IMR-90 (cell line): ENCODE measurements at regions not wholly inside any gene's neighbourhood (a gene's known extent, or its start where the extent isn't known, plus 50 kb on each side); places are given as distances from the start of the nearest gene placed in this dataset.
A peak's percentile ranks its signal among the peaks of the same experiment; 100 is the strongest.

ENCODE experiments used
- ATAC-seq: fragments of 200-7000 bp; cut with Tn5 transposase; 2 replicates; pipeline ENCODE4 v1.9.1; 2020; ENCODE audit warnings: low read depth, mild to moderate bottlenecking, moderate library complexity
- BruUV-seq: library from RNA; stranded (reverse); fragments of 400-500 nt; replicated peaks from 2 replicates; lab custom pipeline; 2021; lab: Mats Ljungman, UMichigan
- CTCF ChIA-PET: fragments of 300-600 bp; formaldehyde crosslinking; extraction: SDS; loops from one replicate; lab custom pipeline; 2021; ENCODE audit warnings: antibody characterized with exemption; lab: Yijun Ruan, JAX
- POLR2A ChIA-PET: fragments of 300-600 bp; sonication (Branson Sonifier 250); formaldehyde crosslinking; loops from one replicate; lab custom pipeline; 2022; ENCODE audit warnings: antibody characterized with exemption; ENCODE audit not compliant: unreplicated experiment; lab: Charles Lee
- DNase-seq: peaks from one replicate; pipeline ENCODE4 v3.0.0; 2013
- H2AFZ ChIP-seq: replicated peaks from 2 replicates; pipeline ENCODE3; 2013; ENCODE audit warnings: low read length, mild to moderate bottlenecking; ENCODE audit not compliant: poor library complexity
- H2AK5ac ChIP-seq: 2 replicates; pipeline ENCODE4 v1.6.1; 2013; ENCODE audit warnings: low read depth, low read length, inconsistent platforms
- H2AK9ac ChIP-seq: replicated peaks from 2 replicates; pipeline ENCODE3; 2013; ENCODE audit warnings: mild to moderate bottlenecking, low read depth, low read length, moderate library complexity; ENCODE audit not compliant: poor library complexity
- H2BK120ac ChIP-seq: 2 replicates; pipeline ENCODE4 v1.6.1; 2013; ENCODE audit warnings: low read depth, low read length, inconsistent platforms
- H2BK15ac ChIP-seq: 3 replicates; pipeline ENCODE4 v1.6.1; 2013; ENCODE audit warnings: low read depth, low read length, inconsistent platforms
- H2BK20ac ChIP-seq: 2 replicates; pipeline ENCODE4 v1.6.1; 2013; ENCODE audit warnings: low read depth, mild to moderate bottlenecking, inconsistent platforms, low read length, moderate library complexity
- H2BK5ac ChIP-seq: 2 replicates; pipeline ENCODE4 v1.6.1; 2013; ENCODE audit warnings: mild to moderate bottlenecking, low read depth, low read length, inconsistent platforms; ENCODE audit not compliant: poor library complexity, severe bottlenecking
- H3K14ac ChIP-seq: replicated peaks from 2 replicates; pipeline ENCODE4 v1.6.1; 2013; ENCODE audit warnings: low read depth, low read length, inconsistent platforms
- H3K18ac ChIP-seq: 2 replicates; pipeline ENCODE4 v1.6.1; 2013; ENCODE audit warnings: low read depth, low read length, control low read depth
- H3K23ac ChIP-seq: 2 replicates; pipeline ENCODE4 v1.6.1; 2013; ENCODE audit warnings: low read depth, low read length, inconsistent platforms
- H3K27ac ChIP-seq: 2 replicates; pipeline ENCODE4 v1.5.1; 2013; ENCODE audit warnings: mild to moderate bottlenecking, control low read depth, low read length; ENCODE audit not compliant: insufficient read depth
- H3K27me3 ChIP-seq: 2 replicates; pipeline ENCODE4 v1.6.1; 2013; ENCODE audit warnings: low read length; ENCODE audit not compliant: control insufficient read depth, insufficient read depth
- H3K36me3 ChIP-seq: 2 replicates; pipeline ENCODE4 v1.6.1; 2013; ENCODE audit warnings: low read length, mixed read lengths; ENCODE audit not compliant: control insufficient read depth, insufficient read depth
- H3K4ac ChIP-seq: 2 replicates; pipeline ENCODE4 v1.6.1; 2013; ENCODE audit warnings: low read depth, low read length, inconsistent platforms
- H3K4me1 ChIP-seq: 2 replicates; pipeline ENCODE4 v1.6.1; 2013; ENCODE audit warnings: low read length, mixed read lengths; ENCODE audit not compliant: control insufficient read depth, insufficient read depth
- H3K4me2 ChIP-seq: 2 replicates; pipeline ENCODE4 v1.6.1; 2013; ENCODE audit warnings: low read depth, mild to moderate bottlenecking, control low read depth, low read length, moderate library complexity
- H3K4me3 ChIP-seq: 2 replicates; pipeline ENCODE4 v1.5.1; 2013; ENCODE audit warnings: low read depth, mild to moderate bottlenecking, control low read depth, low read length, moderate library complexity; ENCODE audit not compliant: insufficient read depth
- H3K56ac ChIP-seq: 2 replicates; pipeline ENCODE4 v1.6.1; 2013; ENCODE audit warnings: low read length, inconsistent platforms; ENCODE audit not compliant: insufficient read depth; ENCODE audit errors: extremely low read depth
- H3K79me1 ChIP-seq, 2 experiments: 2 replicates each; pipeline ENCODE4 v1.6.1; 2013; ENCODE audit warnings: low read length in 2 of 2, inconsistent platforms in 1 of 2, low read depth in 1 of 2
- H3K9ac ChIP-seq: 2 replicates; pipeline ENCODE4 v1.6.1; 2013; ENCODE audit warnings: low read depth, low read length, control low read depth
- H3K9me1 ChIP-seq: 2 replicates; pipeline ENCODE4 v1.6.1; 2013; ENCODE audit warnings: low read length, inconsistent platforms; ENCODE audit not compliant: insufficient read depth
- H3K9me3 ChIP-seq: 2 replicates; pipeline ENCODE4 v1.6.1; 2013; ENCODE audit warnings: low read length; ENCODE audit not compliant: control insufficient read depth, insufficient read depth
- H4K20me1 ChIP-seq: 2 replicates; pipeline ENCODE4 v1.6.1; 2013; ENCODE audit warnings: low read length, inconsistent platforms; ENCODE audit not compliant: insufficient read depth
- H4K5ac ChIP-seq: 2 replicates; pipeline ENCODE4 v1.6.1; 2013; ENCODE audit warnings: mild to moderate bottlenecking, low read depth, low read length, control low read depth
- H4K8ac ChIP-seq, 2 experiments: 2 replicates each; pipeline ENCODE4 v1.6.1; 2013; ENCODE audit warnings: low read depth in 2 of 2, low read length in 2 of 2, control low read depth in 1 of 2, inconsistent platforms in 1 of 2
- H4K91ac ChIP-seq: 2 replicates; pipeline ENCODE4 v1.6.1; 2013; ENCODE audit warnings: low read depth, low read length, inconsistent platforms; ENCODE audit not compliant: insufficient read depth
- BHLHE40 ChIP-seq: fragments of 150-350 bp; IDR thresholded peaks from 2 replicates; pipeline ENCODE4 v1.6.1; 2016; ENCODE audit warnings: mild to moderate bottlenecking, low read depth, low read length
- CEBPB ChIP-seq: IDR thresholded peaks from 2 replicates; pipeline ENCODE4 v1.6.1; 2012; ENCODE audit warnings: low read depth, low read length, improper control_type of control experiment
- FOS ChIP-seq: fragments of 150-350 bp; IDR thresholded peaks from 2 replicates; pipeline ENCODE4 v1.6.1; 2016; ENCODE audit warnings: low read depth, low read length
- MAZ ChIP-seq: IDR thresholded peaks from 2 replicates; pipeline ENCODE4 v1.6.1; 2012; ENCODE audit warnings: low read depth, mild to moderate bottlenecking, low read length, improper control_type of control experiment, moderate library complexity, borderline replicate concordance
- MXI1 ChIP-seq: IDR thresholded peaks from 2 replicates; pipeline ENCODE4 v1.6.1; 2012; ENCODE audit warnings: low read depth, mild to moderate bottlenecking, low read length, moderate library complexity, borderline replicate concordance
- RFX5 ChIP-seq: IDR thresholded peaks from 2 replicates; pipeline ENCODE4 v1.8.0; 2012; ENCODE audit warnings: low read depth, mild to moderate bottlenecking, low read length, moderate library complexity
- SMC3 ChIP-seq: fragments of 150-350 bp; IDR thresholded peaks from 2 replicates; pipeline ENCODE4 v1.6.1; 2016; ENCODE audit warnings: low read depth, mild to moderate bottlenecking, antibody characterized with exemption, low read length, moderate library complexity
- WGBS, 2 experiments: methylation state at CpG; one replicate each; pipeline versions ENCODE4 v1.1.5 to v1.1.7; 2013; ENCODE audit warnings: missing lambda C conversion rate in 2 of 2; ENCODE audit not compliant: insufficient read length in 1 of 2; ENCODE audit errors: extremely low coverage in 2 of 2; 5-methylcytosine and 5-hydroxymethylcytosine counted together
- dilution Hi-C: fragments of 300-500 bp; cut with HindIII; formaldehyde crosslinking; loops from one replicate; pipeline ENCODE4 v1.14.3; 2018; ENCODE audit warnings: low sequenced_read_pairs; ENCODE audit not compliant: unreplicated experiment
- in situ Hi-C: fragments of 300-500 bp; cut with MboI; formaldehyde crosslinking; loops from 3 replicates; pipeline ENCODE4 v1.14.3; 2019; ENCODE audit warnings: low sequenced_read_pairs, inconsistent platforms, mixed read lengths
- intact Hi-C: fragments of 100-400 bp; cut with micrococcal nuclease; formaldehyde crosslinking; loops from 2 replicates; pipeline ENCODE4 v1.10.0; 2022
- TF ChIP-seq, protein P1 (sequence below): fragments of 150-350 bp; IDR thresholded peaks from 2 replicates; pipeline ENCODE4 v1.6.1; 2017; ENCODE audit warnings: mild to moderate bottlenecking, antibody characterized with exemption, low read length, low read depth
- TF ChIP-seq, protein P2 (sequence below): fragments of 150-350 bp; IDR thresholded peaks from 2 replicates; pipeline ENCODE4 v1.6.1; 2016; ENCODE audit warnings: low read depth, mild to moderate bottlenecking, low read length, moderate library complexity, borderline replicate concordance

DNA sequence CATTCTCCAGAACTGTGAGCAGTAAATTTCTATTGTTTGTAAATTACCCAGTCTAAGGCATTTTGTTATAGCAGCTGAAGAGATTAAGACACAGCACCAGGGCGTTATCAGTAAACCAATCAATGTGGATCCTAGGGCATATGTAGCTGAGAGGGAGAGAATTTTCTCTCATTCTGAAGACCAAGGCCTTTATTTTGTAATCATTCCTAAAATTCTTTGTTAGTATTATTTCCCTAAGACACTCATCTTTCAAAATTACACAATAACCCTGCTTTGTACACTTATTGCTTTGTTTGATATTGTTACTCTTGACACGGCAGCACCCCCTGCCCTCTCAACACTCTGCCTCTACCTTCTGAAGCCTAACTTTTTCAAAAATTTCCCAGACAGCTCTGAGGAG is 419.1 kb downstream of the SLC4A3 start:
- no peak overlapping the region for H3K4me3 ChIP-seq
- no peak overlapping the region for H3K4ac ChIP-seq
- no peak overlapping the region for H2BK120ac ChIP-seq
- intact Hi-C loops: loop anchor here (10.0 kb wide), 1 partner anchor 132 kb away; no protein-coding TSS in a partner anchor
- H2BK20ac ChIP-seq: no peak overlapping the region
- no peak overlapping the region for H4K8ac ChIP-seq
- H3K4me1 ChIP-seq: peaks cover 5% of the 10 kb centered on the region
- no peak overlapping the region for H2BK15ac ChIP-seq
- POLR2A ChIA-PET: no interaction called here
- DNase-seq: no peak
- H4K5ac ChIP-seq: no peak overlapping the region
- no peak overlapping the region for H2AK9ac ChIP-seq
- no peak overlapping the region for H3K27ac ChIP-seq
- peaks cover 2% of the 10 kb centered on the region for H3K9me1 ChIP-seq
- H3K14ac ChIP-seq: no peak overlapping the region
- H3K9me3 ChIP-seq: no peaks in the 10 kb centered on the region
- H4K20me1 ChIP-seq: no peaks in the 10 kb centered on the region
- H3K9ac ChIP-seq: no peak overlapping the region
- peak; percentile 40 for ATAC-seq
- TF ChIP-seq FOS: no peak
- TF ChIP-seq MAZ: no peak
- TF ChIP-seq CEBPB: peak; percentile 54
- TF ChIP-seq, protein P1, sequence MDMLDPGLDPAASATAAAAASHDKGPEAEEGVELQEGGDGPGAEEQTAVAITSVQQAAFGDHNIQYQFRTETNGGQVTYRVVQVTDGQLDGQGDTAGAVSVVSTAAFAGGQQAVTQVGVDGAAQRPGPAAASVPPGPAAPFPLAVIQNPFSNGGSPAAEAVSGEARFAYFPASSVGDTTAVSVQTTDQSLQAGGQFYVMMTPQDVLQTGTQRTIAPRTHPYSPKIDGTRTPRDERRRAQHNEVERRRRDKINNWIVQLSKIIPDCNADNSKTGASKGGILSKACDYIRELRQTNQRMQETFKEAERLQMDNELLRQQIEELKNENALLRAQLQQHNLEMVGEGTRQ: no peak
- TF ChIP-seq BHLHE40: no peak
- no peak for TF ChIP-seq RFX5
- TF ChIP-seq, protein P2, sequence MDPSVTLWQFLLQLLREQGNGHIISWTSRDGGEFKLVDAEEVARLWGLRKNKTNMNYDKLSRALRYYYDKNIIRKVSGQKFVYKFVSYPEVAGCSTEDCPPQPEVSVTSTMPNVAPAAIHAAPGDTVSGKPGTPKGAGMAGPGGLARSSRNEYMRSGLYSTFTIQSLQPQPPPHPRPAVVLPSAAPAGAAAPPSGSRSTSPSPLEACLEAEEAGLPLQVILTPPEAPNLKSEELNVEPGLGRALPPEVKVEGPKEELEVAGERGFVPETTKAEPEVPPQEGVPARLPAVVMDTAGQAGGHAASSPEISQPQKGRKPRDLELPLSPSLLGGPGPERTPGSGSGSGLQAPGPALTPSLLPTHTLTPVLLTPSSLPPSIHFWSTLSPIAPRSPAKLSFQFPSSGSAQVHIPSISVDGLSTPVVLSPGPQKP: no peak
- TF ChIP-seq MXI1: no peak
- TF ChIP-seq SMC3: no peak
- no peak overlapping the region for H4K91ac ChIP-seq
- dilution Hi-C loops: no loop called here
- CTCF ChIA-PET: no interaction called here
- H2AK5ac ChIP-seq: no peak overlapping the region
- BruUV-seq: no TSS peak
- no peaks in the 10 kb centered on the region for H3K79me1 ChIP-seq
- no peak overlapping the region for H2AFZ ChIP-seq
- no peaks in the 10 kb centered on the region for H3K27me3 ChIP-seq
- no peak overlapping the region for H3K4me2 ChIP-seq
- no peak overlapping the region for H3K23ac ChIP-seq
- H3K18ac ChIP-seq: no peak overlapping the region; the same call in 1 of the 2 replicates
- no peak overlapping the region for H2BK5ac ChIP-seq
- H3K56ac ChIP-seq: no peak overlapping the region
- in situ Hi-C loops: no loop called here
- no peaks in the 10 kb centered on the region for H3K36me3 ChIP-seq
- WGBS, 2 experiments: no CpG with 5 or more reads among the region's 2 CpGs
